Parathyroid adenoma (tissue), 2 donors: ENCODE measurements at regions not wholly inside any gene's neighbourhood (a gene's known extent, or its start where the extent isn't known, plus 50 kb on each side); places are given as distances from the start of the nearest gene placed in this dataset.

Experiments used
- H2AFZ ChIP-seq: fragments of 300-600 bp; sonication (generic); one replicate; pipeline ENCODE4 v1.7.0; 2017; ENCODE audit warnings: antibody characterized with exemption, mild to moderate bottlenecking
- H3K27ac ChIP-seq: fragments of 300-600 bp; sonication (generic); one replicate; pipeline ENCODE4 v1.7.0; 2017
- H3K27me3 ChIP-seq: fragments of 300-600 bp; sonication (generic); one replicate; pipeline ENCODE4 v1.7.0; 2017; ENCODE audit warnings: low read length; ENCODE audit not compliant: control insufficient read depth, insufficient read depth
- H3K36me3 ChIP-seq: fragments of 300-600 bp; sonication (generic); one replicate; pipeline ENCODE4 v1.7.0; 2017; ENCODE audit warnings: low read length; ENCODE audit not compliant: control insufficient read depth, insufficient read depth
- H3K4me1 ChIP-seq: fragments of 300-600 bp; sonication (generic); one replicate; pipeline ENCODE4 v1.7.0; 2017; ENCODE audit warnings: control low read depth
- H3K4me2 ChIP-seq: fragments of 300-600 bp; sonication (generic); one replicate; pipeline ENCODE4 v1.7.0; 2017; ENCODE audit warnings: low read length
- H3K4me3 ChIP-seq: fragments of 300-600 bp; sonication (generic); one replicate; pipeline ENCODE4 v1.7.0; 2017; ENCODE audit warnings: low read depth, low read length
- H3K79me2 ChIP-seq: fragments of 300-600 bp; sonication (generic); one replicate; pipeline ENCODE4 v1.7.0; 2017; ENCODE audit warnings: control low read depth
- H3K9ac ChIP-seq: fragments of 300-600 bp; sonication (generic); one replicate; pipeline ENCODE4 v1.7.0; 2017; ENCODE audit warnings: mild to moderate bottlenecking
- H3K9me3 ChIP-seq: fragments of 300-600 bp; sonication (generic); one replicate; pipeline ENCODE4 v1.7.0; 2017; ENCODE audit warnings: low read length; ENCODE audit not compliant: control insufficient read depth
- CTCF ChIP-seq: fragments of 300-600 bp; sonication (generic); IDR thresholded peaks from one replicate; pipeline ENCODE4 v1.7.0; 2017; ENCODE audit warnings: antibody characterized with exemption, mild to moderate bottlenecking
- donor health status: primary hyperparathyroidism.

- H3K79me2 ChIP-seq = no peaks in the 10 kb centered on the region
- TF ChIP-seq CTCF = no peak
Measured at GRCh38 chr2:83572400-83572799, 886.7 kb downstream of the SUCLG1 start.

GRCh38 chr2:83567551-83567950, 891.5 kb downstream of the SUCLG1 start:
- no peaks in the 10 kb centered on the region for H3K36me3 ChIP-seq
- H3K79me2 ChIP-seq = no peaks in the 10 kb centered on the region
- H3K27ac ChIP-seq = no peak overlapping the region
- no peaks in the 10 kb centered on the region for H3K27me3 ChIP-seq
- H3K4me2 ChIP-seq = no peak overlapping the region
- no peak overlapping the region for H3K9ac ChIP-seq
- H3K4me3 ChIP-seq = no peak overlapping the region
- TF ChIP-seq CTCF = no peak
- no peak overlapping the region for H2AFZ ChIP-seq
- H3K9me3 ChIP-seq = no peaks in the 10 kb centered on the region
- no peaks in the 10 kb centered on the region for H3K4me1 ChIP-seq

More at GRCh38 chr2:83572400-83572799, 886.7 kb downstream of the SUCLG1 start:
- Histone ChIP-seq H3K36me3 (no peaks in the 10 kb centered on the region), H3K4me2 (no peak overlapping the region), H3K4me3 (no peak overlapping the region), H3K9ac (no peak overlapping the region), H3K27ac (no peak overlapping the region), H2AFZ (no peak overlapping the region), H3K4me1 (no peaks in the 10 kb centered on the region), H3K9me3 (no peaks in the 10 kb centered on the region), H3K27me3 (no peaks in the 10 kb centered on the region)

GRCh38 chr2:83565626-83566025, 893.5 kb downstream of the SUCLG1 start:
- no peaks in the 10 kb centered on the region for H3K27me3 ChIP-seq
- H3K9ac ChIP-seq = no peak overlapping the region
- no peaks in the 10 kb centered on the region for H3K9me3 ChIP-seq
- H3K4me2 ChIP-seq = no peak overlapping the region
- no peak for TF ChIP-seq CTCF
- H3K4me3 ChIP-seq = no peak overlapping the region
- H3K79me2 ChIP-seq = no peaks in the 10 kb centered on the region
- H3K4me1 ChIP-seq = no peaks in the 10 kb centered on the region
- H3K27ac ChIP-seq = no peak overlapping the region
- H2AFZ ChIP-seq = no peak overlapping the region
- H3K36me3 ChIP-seq = no peaks in the 10 kb centered on the region

GRCh38 chr2:83565181-83565580, 893.9 kb downstream of the SUCLG1 start:
- Histone ChIP-seq H3K9me3 (no peaks in the 10 kb centered on the region), H3K27ac (no peak overlapping the region), H3K4me2 (no peak overlapping the region), H3K4me3 (no peak overlapping the region), H3K9ac (no peak overlapping the region), H3K36me3 (no peaks in the 10 kb centered on the region), H3K4me1 (no peaks in the 10 kb centered on the region), H3K27me3 (no peaks in the 10 kb centered on the region), H3K79me2 (no peaks in the 10 kb centered on the region), H2AFZ (no peak overlapping the region)
- no peak for TF ChIP-seq CTCF

GRCh38 chr2:83561592-83561991, 897.5 kb downstream of the SUCLG1 start:
- H3K9me3 ChIP-seq = no peaks in the 10 kb centered on the region
- H3K27me3 ChIP-seq = no peaks in the 10 kb centered on the region
- H3K79me2 ChIP-seq = no peaks in the 10 kb centered on the region
- no peaks in the 10 kb centered on the region for H3K4me1 ChIP-seq
- H3K4me3 ChIP-seq = no peak overlapping the region
- no peak overlapping the region for H3K27ac ChIP-seq
- no peak overlapping the region for H2AFZ ChIP-seq
- H3K36me3 ChIP-seq = no peaks in the 10 kb centered on the region
- H3K4me2 ChIP-seq = no peak overlapping the region
- H3K9ac ChIP-seq = no peak overlapping the region
- no peak for TF ChIP-seq CTCF
